GM21390 (cell line): ENCODE measurements at regions not wholly inside any gene's neighbourhood (a gene's known extent, or its start where the extent isn't known, plus 50 kb on each side); places are given as distances from the start of the nearest gene placed in this dataset.

Experiments used
- ATAC-seq: cut with Tn5 transposase; IDR thresholded peaks from one replicate; pipeline ENCODE4 v1.9.1; 2021; ENCODE audit not compliant: unreplicated experiment

DNA sequence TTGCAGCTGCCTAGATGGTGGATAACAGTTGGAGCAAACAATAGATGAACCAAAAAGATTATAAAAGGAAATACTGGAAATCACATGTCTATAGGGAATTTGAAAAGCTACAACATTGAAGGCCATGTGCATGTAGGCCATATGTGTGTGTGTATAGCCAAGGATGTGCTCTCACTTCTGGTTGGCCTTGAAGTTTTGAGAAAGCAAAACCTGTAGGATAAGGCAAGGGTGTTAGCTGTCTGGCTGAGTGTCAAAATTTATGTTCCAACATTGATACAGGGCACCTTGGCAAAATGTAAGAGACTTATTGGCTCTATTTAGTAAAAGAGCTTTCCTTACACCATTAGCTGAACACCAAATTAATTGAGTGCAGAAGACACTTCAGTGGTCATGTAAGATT is 1723.6 kb upstream of the PCDH20 start:
- ATAC-seq: no peak

- no peak for ATAC-seq
Measured at GRCh38 chr13:63129995-63130394, 1714.3 kb upstream of the PCDH20 start.

DNA sequence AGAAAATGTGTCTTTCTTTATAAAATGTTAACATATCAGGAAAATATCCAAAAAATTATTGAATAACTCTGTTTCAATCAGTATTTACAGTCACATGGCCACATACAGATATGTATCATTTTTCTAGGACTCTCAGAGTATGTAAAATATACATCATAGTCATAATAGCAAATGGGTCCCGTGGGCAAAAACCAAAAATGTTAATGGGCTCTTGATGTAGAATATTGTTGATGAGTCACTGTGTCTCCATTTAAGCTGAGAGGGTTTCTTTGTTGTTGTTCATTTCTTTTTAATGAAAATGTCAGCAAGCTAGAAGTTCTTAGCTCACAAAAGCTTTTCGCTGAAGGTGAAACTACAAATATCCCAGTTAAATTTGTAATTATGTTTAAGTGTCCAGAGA is 1713.1 kb upstream of the PCDH20 start:
- ATAC-seq: no peak

DNA sequence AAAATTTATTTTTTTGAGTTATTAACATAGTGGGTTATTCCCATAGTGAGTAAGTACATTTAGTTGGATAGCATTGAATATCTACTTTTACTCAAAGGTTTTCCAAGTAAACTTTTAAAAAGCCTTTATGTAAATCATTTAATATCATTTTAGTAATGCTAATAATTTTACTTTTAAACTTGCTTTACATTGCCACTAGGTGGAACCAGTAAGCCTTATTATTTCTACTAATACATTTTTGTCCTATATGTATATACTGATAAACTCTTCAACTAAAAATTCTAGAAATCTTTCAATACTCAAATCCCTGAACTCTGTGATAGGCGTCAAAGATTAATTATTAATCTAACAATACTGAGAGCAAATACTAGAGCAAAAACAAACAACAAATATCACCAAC is 1709.2 kb upstream of the PCDH20 start:
- no peak for ATAC-seq

DNA sequence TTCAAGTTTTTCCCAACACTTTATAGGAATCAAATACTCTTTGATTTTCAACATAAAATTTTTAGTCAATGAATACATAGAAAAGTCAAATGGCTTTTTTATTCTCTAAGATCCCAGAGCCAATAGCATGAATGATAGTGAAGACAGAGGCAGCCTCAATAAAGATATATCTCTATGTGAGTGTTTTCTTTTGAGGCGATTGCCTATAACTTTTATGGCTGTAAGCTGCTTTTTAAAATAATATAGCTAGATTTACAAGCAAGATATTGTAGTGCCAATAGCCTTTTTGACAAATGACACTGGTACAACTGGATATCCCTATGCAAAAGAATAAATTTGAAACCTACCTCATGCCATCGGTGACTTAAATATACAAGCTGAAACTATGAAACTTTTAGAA is 1705.2 kb upstream of the PCDH20 start:
- no peak for ATAC-seq

DNA sequence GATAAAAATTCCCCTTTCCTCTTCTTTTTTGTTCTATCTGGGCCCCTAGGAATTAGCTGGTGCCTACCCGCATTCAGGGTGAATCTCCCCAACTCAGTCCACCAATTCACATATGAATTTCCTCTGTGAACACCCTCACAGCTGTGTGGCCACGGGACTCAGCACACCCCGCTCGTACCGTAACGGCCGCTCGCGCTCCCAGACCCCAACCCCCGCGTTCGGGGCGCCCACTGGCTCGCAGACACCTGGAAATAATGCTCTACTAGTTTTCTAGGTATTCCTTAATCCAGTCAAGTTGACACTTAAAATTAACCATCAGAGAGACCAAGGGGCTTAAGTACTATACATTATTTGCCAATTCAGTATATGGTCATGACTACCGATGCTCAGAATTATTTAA is 1702.1 kb upstream of the PCDH20 start:
- no peak for ATAC-seq

- ATAC-seq: no peak
Measured at GRCh38 chr13:63112799-63113395, 1697.2 kb upstream of the PCDH20 start.

- ATAC-seq: no peak
Measured at GRCh38 chr13:63110466-63110865, 1694.8 kb upstream of the PCDH20 start.

DNA sequence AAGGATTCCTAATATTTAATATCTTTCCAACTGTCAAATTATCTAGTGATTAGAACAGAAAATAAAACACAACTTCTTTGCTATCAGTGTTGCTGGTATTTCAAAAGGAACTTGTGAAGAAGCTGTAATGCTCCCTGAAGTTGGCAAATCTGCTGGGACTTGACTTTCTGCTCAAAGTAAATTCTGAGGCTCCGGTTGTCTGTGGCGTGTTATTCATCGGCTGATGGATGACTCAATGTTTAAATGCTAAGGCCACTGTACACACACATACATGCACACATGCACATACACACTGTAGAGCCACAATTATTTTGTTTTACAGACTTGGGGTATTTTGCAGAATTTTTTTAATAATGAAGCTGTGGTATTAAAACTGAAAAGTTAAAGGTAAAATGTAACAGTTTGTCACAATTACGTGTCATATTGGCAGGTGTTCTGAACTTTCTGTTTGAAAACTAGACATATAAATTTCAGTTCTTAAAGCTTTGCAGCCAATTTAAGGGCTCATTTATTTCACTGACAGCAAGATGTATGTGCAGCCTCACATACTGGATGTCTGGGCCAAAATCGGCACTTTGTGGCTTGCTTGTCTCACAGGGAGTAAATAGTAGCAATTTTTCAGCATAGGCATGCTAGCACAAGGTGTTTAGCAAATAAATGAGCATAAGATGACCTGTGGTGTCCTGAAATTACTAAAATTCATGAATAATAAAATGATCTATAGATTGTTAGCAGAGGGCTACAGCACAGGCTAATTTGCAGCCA is 1691.7 kb upstream of the PCDH20 start:
- ATAC-seq: no peak

DNA sequence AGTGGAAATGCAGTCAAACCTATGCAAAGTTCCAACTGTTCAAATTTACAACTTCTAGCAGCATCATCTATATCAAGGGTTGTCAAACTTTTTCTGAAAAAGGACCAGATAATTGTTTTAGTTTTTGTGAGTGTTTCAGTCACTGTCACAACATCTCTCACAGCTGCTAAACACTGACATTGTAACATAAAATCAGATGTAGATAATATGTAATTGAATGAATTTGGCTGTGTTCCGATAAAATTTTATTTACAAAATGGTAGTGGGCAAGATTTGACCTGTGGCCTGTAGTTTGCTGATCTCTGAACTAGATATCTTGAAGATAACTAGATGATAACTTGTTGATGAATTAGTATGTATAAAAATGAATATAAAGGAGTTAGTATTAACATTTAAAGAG is 1679.1 kb upstream of the PCDH20 start:
- ATAC-seq: no peak

GRCh38 chr13:63093907-63094469 is 1678.3 kb upstream of the PCDH20 start:
- ATAC-seq: no peak

- no peak for ATAC-seq
Measured at GRCh38 chr13:63092456-63092855, 1676.8 kb upstream of the PCDH20 start.

GRCh38 chr13:63090524-63090923 is 1674.9 kb upstream of the PCDH20 start:
- ATAC-seq: no peak

- no peak for ATAC-seq
Measured at GRCh38 chr13:63088226-63088625, 1672.6 kb upstream of the PCDH20 start.

DNA sequence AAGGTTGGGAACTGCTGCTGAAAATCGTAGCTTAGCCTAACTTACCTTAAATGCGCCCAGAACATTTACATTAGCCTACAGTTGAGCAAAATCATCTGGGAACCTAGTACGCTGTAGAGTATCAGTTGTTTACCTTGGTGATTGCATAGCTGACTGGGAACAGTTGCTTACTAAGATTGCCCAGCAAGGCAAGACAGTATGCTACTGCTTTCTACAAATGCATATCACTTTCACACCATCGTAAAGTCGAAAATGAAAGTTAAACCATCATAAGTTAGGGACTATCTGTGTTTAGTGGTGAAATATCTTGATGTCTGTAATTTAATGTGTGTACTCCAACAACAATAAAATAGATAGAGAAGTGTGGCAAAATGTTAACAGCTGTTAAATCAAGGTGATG is 1670.6 kb upstream of the PCDH20 start:
- ATAC-seq: no peak

DNA sequence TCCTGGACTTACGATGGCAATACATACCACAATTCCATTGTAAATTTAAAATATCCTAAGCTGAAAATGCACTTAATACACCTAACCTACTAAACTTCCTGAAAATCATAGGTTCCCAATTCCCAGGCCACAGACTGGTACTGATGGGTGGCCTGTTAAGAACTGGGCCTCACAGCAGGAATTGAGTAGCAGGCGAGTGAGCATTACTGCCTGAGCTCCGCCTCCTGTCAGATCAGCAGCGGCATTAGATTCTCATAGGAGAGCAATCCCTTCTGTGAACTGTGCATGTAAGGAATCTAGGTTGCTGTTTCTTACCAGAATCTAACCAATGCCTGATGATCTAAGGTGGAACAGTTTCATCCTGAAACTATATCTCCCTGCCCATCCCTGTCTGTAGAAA is 1670.2 kb upstream of the PCDH20 start:
- ATAC-seq: no peak

DNA sequence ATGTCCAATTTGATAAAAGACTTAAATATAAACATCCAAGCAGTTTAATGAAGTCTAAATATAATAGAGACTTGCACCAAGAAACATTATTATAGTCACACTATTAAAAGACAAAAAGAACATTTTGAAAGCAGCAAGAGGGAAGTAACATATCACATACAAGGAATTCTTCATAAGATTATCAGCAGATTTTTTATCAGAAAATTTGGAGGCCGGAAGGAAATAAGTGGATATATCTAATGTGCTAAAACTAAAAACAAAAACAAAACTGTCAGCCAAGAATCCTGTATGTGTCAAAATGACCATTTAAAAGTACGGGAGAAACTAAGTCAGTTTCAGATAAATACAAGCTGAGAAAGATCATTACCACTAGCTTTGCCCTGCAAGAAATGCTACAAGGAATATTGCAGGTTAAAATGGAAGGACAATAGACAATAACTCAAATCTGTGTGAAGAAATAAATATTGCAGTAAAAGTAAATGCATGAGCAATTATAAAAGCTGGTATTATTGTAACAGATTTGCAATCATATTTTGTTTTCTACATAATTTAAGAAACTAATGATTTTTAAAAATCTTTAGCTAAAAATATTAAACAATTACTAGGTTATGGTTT is 1665.9 kb upstream of the PCDH20 start:
- no peak for ATAC-seq

DNA sequence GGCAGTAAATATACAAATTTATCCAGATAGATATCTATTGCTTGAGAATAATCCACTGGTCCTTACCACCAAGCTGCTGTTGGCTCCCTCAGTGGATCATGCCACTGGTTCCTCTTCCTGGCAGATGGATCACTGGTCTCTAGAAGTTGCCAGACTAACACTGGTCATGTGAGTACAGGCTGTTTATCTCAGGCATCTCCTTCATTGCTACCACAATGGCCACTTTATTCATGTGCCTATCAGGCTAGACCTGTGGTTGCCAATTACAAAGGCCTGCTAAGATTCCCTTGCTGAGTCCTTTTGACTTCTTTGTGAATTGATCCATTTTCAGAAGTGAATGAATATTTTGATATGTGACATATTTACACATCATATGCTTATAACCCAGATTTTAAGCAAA is 1659.5 kb upstream of the PCDH20 start:
- no peak for ATAC-seq

- ATAC-seq: no peak
Measured at GRCh38 chr13:63050287-63050686, 1634.6 kb upstream of the PCDH20 start.

GRCh38 chr13:63048653-63049052 is 1633.0 kb upstream of the PCDH20 start:
- ATAC-seq: no peak

GRCh38 chr13:63044589-63045313 is 1629.1 kb upstream of the PCDH20 start:
- no peak for ATAC-seq
